ENCODE measurements at regions not wholly inside any gene's neighbourhood (a gene's known extent, or its start where the extent isn't known, plus 50 kb on each side); places are given as distances from the start of the nearest gene placed in this dataset.

DNA sequence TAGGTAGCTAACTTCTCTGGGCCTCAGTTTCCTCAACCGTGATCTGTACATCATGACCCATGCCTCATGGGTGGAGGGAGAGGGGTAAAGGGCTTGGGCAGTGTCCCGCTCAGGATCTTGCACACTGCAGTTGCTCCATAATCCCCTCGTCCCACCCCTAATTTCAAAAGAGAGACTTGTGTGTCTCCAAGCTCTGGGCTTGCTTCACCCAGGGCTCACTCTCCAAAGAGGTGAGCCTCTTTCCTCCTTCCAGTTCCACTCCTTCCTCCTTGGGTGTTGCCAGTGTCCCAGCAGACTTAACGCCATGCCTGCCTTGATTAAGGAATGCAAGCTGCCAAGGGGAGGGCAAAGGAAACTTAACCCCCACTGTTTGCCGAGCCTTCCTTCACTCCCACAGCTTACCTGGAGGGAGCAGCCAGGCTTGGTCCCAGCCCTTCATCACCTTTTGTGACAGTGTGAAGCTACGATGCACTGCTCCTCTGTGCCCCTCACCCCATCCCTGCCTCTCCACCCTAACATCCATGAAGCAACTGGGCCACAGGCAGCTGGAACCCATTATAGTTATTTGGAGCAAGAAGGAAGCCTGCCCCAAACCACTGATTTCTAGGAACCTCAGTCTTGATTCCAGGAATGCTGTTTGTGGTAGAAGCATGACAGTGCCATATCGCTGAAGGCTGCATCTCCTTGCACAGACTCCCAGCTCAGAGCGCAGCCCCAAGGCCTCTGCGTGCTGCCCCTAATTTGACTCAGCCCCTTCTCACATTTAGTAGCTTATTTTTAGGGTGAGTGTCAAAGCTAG lies 363.3 kb downstream of the TNS3 start (continued):
- TF ChIP-seq, protein P1, sequence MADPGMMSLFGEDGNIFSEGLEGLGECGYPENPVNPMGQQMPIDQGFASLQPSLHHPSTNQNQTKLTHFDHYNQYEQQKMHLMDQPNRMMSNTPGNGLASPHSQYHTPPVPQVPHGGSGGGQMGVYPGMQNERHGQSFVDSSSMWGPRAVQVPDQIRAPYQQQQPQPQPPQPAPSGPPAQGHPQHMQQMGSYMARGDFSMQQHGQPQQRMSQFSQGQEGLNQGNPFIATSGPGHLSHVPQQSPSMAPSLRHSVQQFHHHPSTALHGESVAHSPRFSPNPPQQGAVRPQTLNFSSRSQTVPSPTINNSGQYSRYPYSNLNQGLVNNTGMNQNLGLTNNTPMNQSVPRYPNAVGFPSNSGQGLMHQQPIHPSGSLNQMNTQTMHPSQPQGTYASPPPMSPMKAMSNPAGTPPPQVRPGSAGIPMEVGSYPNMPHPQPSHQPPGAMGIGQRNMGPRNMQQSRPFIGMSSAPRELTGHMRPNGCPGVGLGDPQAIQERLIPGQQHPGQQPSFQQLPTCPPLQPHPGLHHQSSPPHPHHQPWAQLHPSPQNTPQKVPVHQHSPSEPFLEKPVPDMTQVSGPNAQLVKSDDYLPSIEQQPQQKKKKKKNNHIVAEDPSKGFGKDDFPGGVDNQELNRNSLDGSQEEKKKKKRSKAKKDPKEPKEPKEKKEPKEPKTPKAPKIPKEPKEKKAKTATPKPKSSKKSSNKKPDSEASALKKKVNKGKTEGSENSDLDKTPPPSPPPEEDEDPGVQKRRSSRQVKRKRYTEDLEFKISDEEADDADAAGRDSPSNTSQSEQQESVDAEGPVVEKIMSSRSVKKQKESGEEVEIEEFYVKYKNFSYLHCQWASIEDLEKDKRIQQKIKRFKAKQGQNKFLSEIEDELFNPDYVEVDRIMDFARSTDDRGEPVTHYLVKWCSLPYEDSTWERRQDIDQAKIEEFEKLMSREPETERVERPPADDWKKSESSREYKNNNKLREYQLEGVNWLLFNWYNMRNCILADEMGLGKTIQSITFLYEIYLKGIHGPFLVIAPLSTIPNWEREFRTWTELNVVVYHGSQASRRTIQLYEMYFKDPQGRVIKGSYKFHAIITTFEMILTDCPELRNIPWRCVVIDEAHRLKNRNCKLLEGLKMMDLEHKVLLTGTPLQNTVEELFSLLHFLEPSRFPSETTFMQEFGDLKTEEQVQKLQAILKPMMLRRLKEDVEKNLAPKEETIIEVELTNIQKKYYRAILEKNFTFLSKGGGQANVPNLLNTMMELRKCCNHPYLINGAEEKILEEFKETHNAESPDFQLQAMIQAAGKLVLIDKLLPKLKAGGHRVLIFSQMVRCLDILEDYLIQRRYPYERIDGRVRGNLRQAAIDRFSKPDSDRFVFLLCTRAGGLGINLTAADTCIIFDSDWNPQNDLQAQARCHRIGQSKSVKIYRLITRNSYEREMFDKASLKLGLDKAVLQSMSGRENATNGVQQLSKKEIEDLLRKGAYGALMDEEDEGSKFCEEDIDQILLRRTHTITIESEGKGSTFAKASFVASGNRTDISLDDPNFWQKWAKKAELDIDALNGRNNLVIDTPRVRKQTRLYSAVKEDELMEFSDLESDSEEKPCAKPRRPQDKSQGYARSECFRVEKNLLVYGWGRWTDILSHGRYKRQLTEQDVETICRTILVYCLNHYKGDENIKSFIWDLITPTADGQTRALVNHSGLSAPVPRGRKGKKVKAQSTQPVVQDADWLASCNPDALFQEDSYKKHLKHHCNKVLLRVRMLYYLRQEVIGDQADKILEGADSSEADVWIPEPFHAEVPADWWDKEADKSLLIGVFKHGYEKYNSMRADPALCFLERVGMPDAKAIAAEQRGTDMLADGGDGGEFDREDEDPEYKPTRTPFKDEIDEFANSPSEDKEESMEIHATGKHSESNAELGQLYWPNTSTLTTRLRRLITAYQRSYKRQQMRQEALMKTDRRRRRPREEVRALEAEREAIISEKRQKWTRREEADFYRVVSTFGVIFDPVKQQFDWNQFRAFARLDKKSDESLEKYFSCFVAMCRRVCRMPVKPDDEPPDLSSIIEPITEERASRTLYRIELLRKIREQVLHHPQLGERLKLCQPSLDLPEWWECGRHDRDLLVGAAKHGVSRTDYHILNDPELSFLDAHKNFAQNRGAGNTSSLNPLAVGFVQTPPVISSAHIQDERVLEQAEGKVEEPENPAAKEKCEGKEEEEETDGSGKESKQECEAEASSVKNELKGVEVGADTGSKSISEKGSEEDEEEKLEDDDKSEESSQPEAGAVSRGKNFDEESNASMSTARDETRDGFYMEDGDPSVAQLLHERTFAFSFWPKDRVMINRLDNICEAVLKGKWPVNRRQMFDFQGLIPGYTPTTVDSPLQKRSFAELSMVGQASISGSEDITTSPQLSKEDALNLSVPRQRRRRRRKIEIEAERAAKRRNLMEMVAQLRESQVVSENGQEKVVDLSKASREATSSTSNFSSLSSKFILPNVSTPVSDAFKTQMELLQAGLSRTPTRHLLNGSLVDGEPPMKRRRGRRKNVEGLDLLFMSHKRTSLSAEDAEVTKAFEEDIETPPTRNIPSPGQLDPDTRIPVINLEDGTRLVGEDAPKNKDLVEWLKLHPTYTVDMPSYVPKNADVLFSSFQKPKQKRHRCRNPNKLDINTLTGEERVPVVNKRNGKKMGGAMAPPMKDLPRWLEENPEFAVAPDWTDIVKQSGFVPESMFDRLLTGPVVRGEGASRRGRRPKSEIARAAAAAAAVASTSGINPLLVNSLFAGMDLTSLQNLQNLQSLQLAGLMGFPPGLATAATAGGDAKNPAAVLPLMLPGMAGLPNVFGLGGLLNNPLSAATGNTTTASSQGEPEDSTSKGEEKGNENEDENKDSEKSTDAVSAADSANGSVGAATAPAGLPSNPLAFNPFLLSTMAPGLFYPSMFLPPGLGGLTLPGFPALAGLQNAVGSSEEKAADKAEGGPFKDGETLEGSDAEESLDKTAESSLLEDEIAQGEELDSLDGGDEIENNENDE (IDR thresholded peaks at IDR 0.05; ENCODE audit: insufficient replicate concordance, low read length), result no peak
- no peak for TF ChIP-seq CHD2 (IDR thresholded peaks at IDR 0.05; ENCODE audit: low read length)
- no peak for TF ChIP-seq POU5F1 (IDR thresholded peaks at IDR 0.05; ENCODE audit: low read depth, low read length)
- TF ChIP-seq KDM4A (IDR thresholded peaks at IDR 0.05; ENCODE audit: low read depth, low read length, severe bottlenecking), result no peak
- TF ChIP-seq, protein P2, sequence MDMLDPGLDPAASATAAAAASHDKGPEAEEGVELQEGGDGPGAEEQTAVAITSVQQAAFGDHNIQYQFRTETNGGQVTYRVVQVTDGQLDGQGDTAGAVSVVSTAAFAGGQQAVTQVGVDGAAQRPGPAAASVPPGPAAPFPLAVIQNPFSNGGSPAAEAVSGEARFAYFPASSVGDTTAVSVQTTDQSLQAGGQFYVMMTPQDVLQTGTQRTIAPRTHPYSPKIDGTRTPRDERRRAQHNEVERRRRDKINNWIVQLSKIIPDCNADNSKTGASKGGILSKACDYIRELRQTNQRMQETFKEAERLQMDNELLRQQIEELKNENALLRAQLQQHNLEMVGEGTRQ (IDR thresholded peaks at IDR 0.05; ENCODE audit: low read length), result no peak
- no peak for TF ChIP-seq POLR2AphosphoS5 (IDR thresholded peaks at IDR 0.05; ENCODE audit: low read depth, low read length)
- TF ChIP-seq PHF8 (conservative IDR thresholded peaks at IDR 0.05; ENCODE audit: low read depth, low read length), result no peak
- no peak for TF ChIP-seq TAF1 (IDR thresholded peaks at IDR 0.05; ENCODE audit: low read depth, low read length)
- no peak for TF ChIP-seq BCL11A (IDR thresholded peaks at IDR 0.05; ENCODE audit: low read depth in 2 of 2, low read length in 2 of 2)

Data from H1 (cell line).